ENCODE measurements at regions not wholly inside any gene's neighbourhood (a gene's known extent, or its start where the extent isn't known, plus 50 kb on each side); places are given as distances from the start of the nearest gene placed in this dataset.

- H3K36me3 ChIP-seq, result no peaks in the 10 kb centered on the region
- no peak for DNase-seq (ENCODE audit: low read depth in 1 of 2, low spot score in 2 of 2)
- H3K27me3 ChIP-seq (replicated peaks), result no peaks in the 10 kb centered on the region
- H3K4me3 ChIP-seq, result no peak overlapping the region
- H3K27ac ChIP-seq, result no peak overlapping the region
- H3K9me3 ChIP-seq (replicated peaks), result no peaks in the 10 kb centered on the region
- no peaks in the 10 kb centered on the region for H3K4me1 ChIP-seq (replicated peaks)
Measured at GRCh38 chr21:18191139-18191538, 53.5 kb upstream of the CHODL start.

DNA sequence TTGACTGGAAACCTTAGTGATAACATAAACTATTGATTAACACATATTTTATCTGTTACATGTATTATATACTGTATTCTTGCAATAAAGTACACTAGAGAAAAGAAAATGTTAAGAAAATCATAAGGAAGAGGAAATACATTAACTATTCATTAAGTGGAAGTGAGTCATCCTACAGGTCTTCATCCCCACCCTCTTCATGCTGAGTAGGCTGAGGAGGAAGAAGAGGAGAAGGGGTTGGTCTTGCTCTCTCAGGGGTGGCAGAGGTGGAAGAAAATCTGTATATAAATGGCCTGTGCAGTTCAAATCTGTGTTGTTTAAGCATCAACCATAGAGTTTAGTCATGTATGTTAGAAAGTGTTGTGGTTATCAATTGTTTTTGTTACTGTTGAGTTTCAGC is 66.1 kb upstream of the CHODL start:
- Histone ChIP-seq H3K27ac (no peak overlapping the region), H3K27me3 (replicated peaks) (no peaks in the 10 kb centered on the region)

GRCh38 chr21:18174370-18174769 is 70.3 kb upstream of the CHODL start:
- Histone ChIP-seq H3K27ac (no peak overlapping the region), H3K9me3 (replicated peaks) (no peaks in the 10 kb centered on the region), H3K4me3 (no peak overlapping the region), H3K36me3 (no peaks in the 10 kb centered on the region), H3K27me3 (replicated peaks) (no peaks in the 10 kb centered on the region), H3K4me1 (replicated peaks) (no peaks in the 10 kb centered on the region)
- no peak for DNase-seq (ENCODE audit: low read depth in 1 of 2, low spot score in 2 of 2)

More for the DNA sequence above, 66.1 kb upstream of the CHODL start:
- Histone ChIP-seq H3K36me3 (no peaks in the 10 kb centered on the region), H3K9me3 (replicated peaks) (no peaks in the 10 kb centered on the region), H3K4me3 (no peak overlapping the region), H3K4me1 (replicated peaks) (no peaks in the 10 kb centered on the region)
- DNase-seq (ENCODE audit: low read depth in 1 of 2, low spot score in 2 of 2), result no peak

DNA sequence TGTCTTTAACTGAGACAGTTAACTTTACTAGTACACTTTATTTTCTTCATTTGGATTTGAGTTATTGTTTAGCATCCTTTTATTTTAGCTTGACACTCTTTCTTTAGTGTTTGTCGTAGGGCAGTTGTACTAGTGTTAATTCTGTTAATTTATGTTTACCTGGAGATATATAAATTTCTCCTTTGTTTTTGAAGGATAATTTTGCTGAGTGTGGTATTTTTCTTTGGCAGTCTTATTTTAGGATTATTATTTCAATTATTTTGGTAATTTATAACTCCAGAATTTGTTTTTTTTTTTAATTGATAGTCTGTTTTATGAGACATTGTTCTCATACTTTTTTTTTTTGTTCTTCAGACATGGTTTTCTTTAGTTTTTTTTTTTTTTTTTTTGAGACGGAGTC is 73.8 kb upstream of the CHODL start:
- Histone ChIP-seq H3K36me3 (no peaks in the 10 kb centered on the region), H3K4me1 (replicated peaks) (no peaks in the 10 kb centered on the region), H3K9me3 (replicated peaks) (no peaks in the 10 kb centered on the region), H3K4me3 (no peak overlapping the region), H3K27me3 (replicated peaks) (no peaks in the 10 kb centered on the region), H3K27ac (no peak overlapping the region)
- no peak for DNase-seq (ENCODE audit: low read depth in 1 of 2, low spot score in 2 of 2)

- H3K36me3 ChIP-seq, result no peaks in the 10 kb centered on the region
- H3K27me3 ChIP-seq (replicated peaks), result no peaks in the 10 kb centered on the region
- H3K4me1 ChIP-seq (replicated peaks), result no peaks in the 10 kb centered on the region
- no peak for DNase-seq (ENCODE audit: low read depth in 1 of 2, low spot score in 2 of 2)
- 0 out of 2 replicates have a peak, but pooled peaks cover 2% of the 10 kb centered on the region for H3K9me3 ChIP-seq (replicated peaks)
- H3K27ac ChIP-seq, result no peak overlapping the region
- H3K4me3 ChIP-seq, result no peak overlapping the region
Measured at GRCh38 chr21:18170221-18170620, 74.4 kb upstream of the CHODL start.

DNA sequence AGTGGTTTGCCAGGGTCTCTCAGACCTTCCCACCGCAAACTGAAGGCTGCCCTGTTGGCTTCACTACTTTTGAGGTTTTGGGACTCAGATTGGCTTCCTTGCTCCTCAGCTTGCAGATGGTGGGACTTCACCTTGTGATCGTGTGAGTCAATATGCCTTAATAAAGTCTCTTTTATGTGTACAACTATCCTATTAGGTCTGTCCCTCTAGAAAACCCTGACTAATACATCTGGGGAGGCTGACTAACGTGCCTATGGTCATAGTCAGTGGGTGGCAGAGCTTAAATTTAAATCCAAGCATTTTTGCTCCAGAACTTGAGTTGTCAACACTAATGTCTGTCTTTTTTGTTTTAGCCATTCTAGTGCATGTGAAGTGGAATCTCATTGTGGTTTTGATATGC is 76.5 kb upstream of the CHODL start:
- no peak for DNase-seq (ENCODE audit: low read depth in 1 of 2, low spot score in 2 of 2)
- no peaks in the 10 kb centered on the region for H3K4me1 ChIP-seq (replicated peaks)
- no peaks in the 10 kb centered on the region for H3K27me3 ChIP-seq (replicated peaks)
- no peak overlapping the region for H3K27ac ChIP-seq
- H3K9me3 ChIP-seq (replicated peaks), result 0 out of 2 replicates have a peak, but pooled peaks cover 2% of the 10 kb centered on the region
- no peaks in the 10 kb centered on the region for H3K36me3 ChIP-seq
- no peak overlapping the region for H3K4me3 ChIP-seq

DNA sequence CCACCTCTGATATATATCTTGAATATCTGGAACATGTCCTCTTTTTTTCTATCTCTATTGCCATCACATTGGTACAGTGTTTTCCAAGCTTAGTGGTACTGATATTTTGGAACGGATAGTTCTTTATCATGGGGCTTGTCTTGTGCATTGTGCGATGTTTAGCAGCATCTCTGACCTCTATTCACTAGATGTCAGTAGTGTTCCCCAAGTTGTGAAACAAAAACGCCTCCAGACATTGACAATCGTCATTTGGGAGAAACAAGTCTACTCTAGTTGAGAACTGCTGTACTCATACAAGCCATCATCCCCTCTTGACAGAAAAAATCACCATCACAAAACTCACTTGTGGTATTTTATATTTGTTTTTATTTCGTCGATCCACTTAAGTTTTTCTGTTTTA is 79.7 kb upstream of the CHODL start:
- no peak for DNase-seq (ENCODE audit: low read depth in 1 of 2, low spot score in 2 of 2)
- H3K27ac ChIP-seq, result no peak overlapping the region
- no peaks in the 10 kb centered on the region for H3K36me3 ChIP-seq
- H3K9me3 ChIP-seq (replicated peaks), result 0 out of 2 replicates have a peak, but pooled peaks cover 2% of the 10 kb centered on the region
- no peaks in the 10 kb centered on the region for H3K4me1 ChIP-seq (replicated peaks)
- H3K4me3 ChIP-seq, result no peak overlapping the region
- no peaks in the 10 kb centered on the region for H3K27me3 ChIP-seq (replicated peaks)

DNA sequence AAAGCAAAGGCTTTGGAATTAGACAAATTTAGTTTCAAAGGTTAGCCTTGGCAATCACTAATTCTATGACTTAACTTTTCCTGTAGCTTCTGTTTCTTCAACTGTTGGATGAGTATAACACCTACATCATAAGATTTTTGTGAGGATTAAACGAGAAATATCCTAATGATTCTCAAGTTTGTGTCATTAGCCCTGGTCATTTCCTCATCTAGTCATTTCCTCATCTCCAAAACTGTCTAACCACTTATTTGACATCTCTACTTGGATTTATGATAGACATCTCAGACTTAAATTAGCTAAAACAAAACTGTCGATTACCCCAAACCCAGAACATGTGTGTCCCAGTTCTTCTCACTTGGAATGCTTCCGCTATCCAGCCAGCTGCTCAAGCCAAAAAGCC is 80.2 kb upstream of the CHODL start:
- Histone ChIP-seq H3K36me3 (no peaks in the 10 kb centered on the region), H3K4me3 (no peak overlapping the region), H3K27me3 (replicated peaks) (no peaks in the 10 kb centered on the region), H3K9me3 (replicated peaks) (0 out of 2 replicates have a peak, but pooled peaks cover 2% of the 10 kb centered on the region), H3K4me1 (replicated peaks) (no peaks in the 10 kb centered on the region), H3K27ac (no peak overlapping the region)
- DNase-seq (ENCODE audit: low read depth in 1 of 2, low spot score in 2 of 2), result no peak

GRCh38 chr21:18163956-18164355 is 80.7 kb upstream of the CHODL start:
- Histone ChIP-seq H3K36me3 (no peaks in the 10 kb centered on the region), H3K4me1 (replicated peaks) (no peaks in the 10 kb centered on the region), H3K4me3 (no peak overlapping the region), H3K27me3 (replicated peaks) (no peaks in the 10 kb centered on the region), H3K9me3 (replicated peaks) (0 out of 2 replicates have a peak, but pooled peaks cover 2% of the 10 kb centered on the region), H3K27ac (no peak overlapping the region)
- no peak for DNase-seq (ENCODE audit: low read depth in 1 of 2, low spot score in 2 of 2)

DNA sequence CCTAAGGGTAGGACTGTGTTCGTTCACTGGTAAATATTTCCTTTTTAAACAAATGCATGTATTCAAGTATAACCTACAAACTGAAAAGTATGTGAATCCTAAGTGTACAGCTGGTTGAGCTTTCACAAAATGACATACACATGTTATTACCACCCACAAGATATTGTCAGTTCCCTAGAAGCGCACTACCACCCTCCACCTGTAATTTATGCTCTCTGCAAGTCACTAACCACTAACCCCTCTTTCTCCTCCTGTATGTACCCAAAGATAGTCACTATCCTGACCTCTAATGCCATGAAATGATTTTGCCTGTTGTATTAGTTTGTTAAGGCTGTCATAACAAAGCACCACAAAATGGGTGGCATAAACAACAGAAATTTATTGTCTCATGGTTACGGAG is 82.8 kb upstream of the CHODL start:
- Histone ChIP-seq H3K4me1 (replicated peaks) (no peaks in the 10 kb centered on the region), H3K4me3 (no peak overlapping the region), H3K36me3 (no peaks in the 10 kb centered on the region), H3K27ac (no peak overlapping the region), H3K27me3 (replicated peaks) (no peaks in the 10 kb centered on the region), H3K9me3 (replicated peaks) (peaks cover 5% of the 10 kb centered on the region; the same call in 1 of the 2 replicates)
- no peak for DNase-seq (ENCODE audit: low read depth in 1 of 2, low spot score in 2 of 2)

DNA sequence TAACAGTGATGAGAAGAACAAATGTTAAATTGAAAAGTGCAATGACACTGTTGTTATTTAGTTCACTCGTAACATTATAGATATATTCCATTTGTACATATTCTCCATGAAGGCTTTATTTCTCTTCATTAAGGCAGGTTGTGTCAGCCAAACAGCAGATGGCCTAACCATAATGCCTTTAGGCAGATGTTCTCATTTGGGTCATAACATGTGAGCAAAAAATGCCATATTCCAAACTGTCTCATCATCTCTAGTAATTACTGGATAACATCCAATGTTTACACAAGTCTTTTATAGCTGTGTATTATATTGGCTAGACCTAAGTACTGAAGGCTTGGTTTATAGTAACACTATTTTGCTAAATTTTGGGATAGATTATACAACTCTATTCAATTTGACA is 87.2 kb upstream of the CHODL start:
- Histone ChIP-seq H3K27ac (no peak overlapping the region), H3K36me3 (no peaks in the 10 kb centered on the region), H3K9me3 (replicated peaks) (peaks cover 3% of the 10 kb centered on the region; the same call in 1 of the 2 replicates), H3K4me3 (no peak overlapping the region), H3K27me3 (replicated peaks) (no peaks in the 10 kb centered on the region), H3K4me1 (replicated peaks) (no peaks in the 10 kb centered on the region)
- no peak for DNase-seq (ENCODE audit: low read depth in 1 of 2, low spot score in 2 of 2)

- peaks cover 3% of the 10 kb centered on the region; the same call in 1 of the 2 replicates for H3K9me3 ChIP-seq (replicated peaks)
- peak in 1 of 2 experiments; percentile 2 for DNase-seq (ENCODE audit: low read depth in 1 of 2, low spot score in 2 of 2)
- H3K27ac ChIP-seq, result no peak overlapping the region
- no peaks in the 10 kb centered on the region for H3K4me1 ChIP-seq (replicated peaks)
- H3K36me3 ChIP-seq, result no peaks in the 10 kb centered on the region
- no peaks in the 10 kb centered on the region for H3K27me3 ChIP-seq (replicated peaks)
- no peak overlapping the region for H3K4me3 ChIP-seq
Measured at GRCh38 chr21:18155508-18156193, 89.0 kb upstream of the CHODL start.

GRCh38 chr21:18153063-18153462 is 91.6 kb upstream of the CHODL start:
- DNase-seq (ENCODE audit: low read depth in 1 of 2, low spot score in 2 of 2), result no peak
- no peaks in the 10 kb centered on the region for H3K27me3 ChIP-seq (replicated peaks)
- no peaks in the 10 kb centered on the region for H3K36me3 ChIP-seq
- H3K4me3 ChIP-seq, result no peak overlapping the region
- H3K4me1 ChIP-seq (replicated peaks), result no peaks in the 10 kb centered on the region
- H3K9me3 ChIP-seq (replicated peaks), result peaks cover 3% of the 10 kb centered on the region; the same call in 1 of the 2 replicates
- H3K27ac ChIP-seq, result no peak overlapping the region

- Histone ChIP-seq H3K27me3 (replicated peaks) (no peaks in the 10 kb centered on the region), H3K9me3 (replicated peaks) (peaks cover 3% of the 10 kb centered on the region; the same call in 1 of the 2 replicates), H3K4me1 (replicated peaks) (no peaks in the 10 kb centered on the region), H3K27ac (no peak overlapping the region), H3K4me3 (no peak overlapping the region), H3K36me3 (no peaks in the 10 kb centered on the region)
- no peak for DNase-seq (ENCODE audit: low read depth in 1 of 2, low spot score in 2 of 2)
Measured at GRCh38 chr21:18152371-18152770, 92.3 kb upstream of the CHODL start.

GRCh38 chr21:18151046-18151445 is 93.6 kb upstream of the CHODL start:
- H3K27me3 ChIP-seq (replicated peaks), result no peaks in the 10 kb centered on the region
- no peaks in the 10 kb centered on the region for H3K36me3 ChIP-seq
- no peaks in the 10 kb centered on the region for H3K4me1 ChIP-seq (replicated peaks)
- DNase-seq (ENCODE audit: low read depth in 1 of 2, low spot score in 2 of 2), result no peak
- H3K4me3 ChIP-seq, result no peak overlapping the region
- no peaks in the 10 kb centered on the region for H3K9me3 ChIP-seq (replicated peaks)
- H3K27ac ChIP-seq, result no peak overlapping the region
